ENCODE measurements at regions not wholly inside any gene's neighbourhood (a gene's known extent, or its start where the extent isn't known, plus 50 kb on each side); places are given as distances from the start of the nearest gene placed in this dataset.

GRCh38 chr2:117055499-117056375 lies 758.8 kb upstream of the DDX18 start:
- H3K27ac ChIP-seq, result no peak overlapping the region
- H3K4me1 ChIP-seq (ENCODE audit: control insufficient read depth in 1 of 2, low read depth in 2 of 2), result no peaks in the 10 kb centered on the region
- no peak for DNase-seq (ENCODE audit: low spot score)
- no peaks in the 10 kb centered on the region for H3K27me3 ChIP-seq (replicated peaks; ENCODE audit: insufficient read depth)
- H3K9me3 ChIP-seq, result no peaks in the 10 kb centered on the region
- H3K4me3 ChIP-seq, result no peak overlapping the region
- no peaks in the 10 kb centered on the region for H3K36me3 ChIP-seq
- ATAC-seq (ENCODE audit: insufficient number of reproducible peaks, low FRiP score, low read depth), result no peak
- TF ChIP-seq, protein P1, sequence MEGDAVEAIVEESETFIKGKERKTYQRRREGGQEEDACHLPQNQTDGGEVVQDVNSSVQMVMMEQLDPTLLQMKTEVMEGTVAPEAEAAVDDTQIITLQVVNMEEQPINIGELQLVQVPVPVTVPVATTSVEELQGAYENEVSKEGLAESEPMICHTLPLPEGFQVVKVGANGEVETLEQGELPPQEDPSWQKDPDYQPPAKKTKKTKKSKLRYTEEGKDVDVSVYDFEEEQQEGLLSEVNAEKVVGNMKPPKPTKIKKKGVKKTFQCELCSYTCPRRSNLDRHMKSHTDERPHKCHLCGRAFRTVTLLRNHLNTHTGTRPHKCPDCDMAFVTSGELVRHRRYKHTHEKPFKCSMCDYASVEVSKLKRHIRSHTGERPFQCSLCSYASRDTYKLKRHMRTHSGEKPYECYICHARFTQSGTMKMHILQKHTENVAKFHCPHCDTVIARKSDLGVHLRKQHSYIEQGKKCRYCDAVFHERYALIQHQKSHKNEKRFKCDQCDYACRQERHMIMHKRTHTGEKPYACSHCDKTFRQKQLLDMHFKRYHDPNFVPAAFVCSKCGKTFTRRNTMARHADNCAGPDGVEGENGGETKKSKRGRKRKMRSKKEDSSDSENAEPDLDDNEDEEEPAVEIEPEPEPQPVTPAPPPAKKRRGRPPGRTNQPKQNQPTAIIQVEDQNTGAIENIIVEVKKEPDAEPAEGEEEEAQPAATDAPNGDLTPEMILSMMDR (IDR thresholded peaks at IDR 0.05), result no peak

DNA sequence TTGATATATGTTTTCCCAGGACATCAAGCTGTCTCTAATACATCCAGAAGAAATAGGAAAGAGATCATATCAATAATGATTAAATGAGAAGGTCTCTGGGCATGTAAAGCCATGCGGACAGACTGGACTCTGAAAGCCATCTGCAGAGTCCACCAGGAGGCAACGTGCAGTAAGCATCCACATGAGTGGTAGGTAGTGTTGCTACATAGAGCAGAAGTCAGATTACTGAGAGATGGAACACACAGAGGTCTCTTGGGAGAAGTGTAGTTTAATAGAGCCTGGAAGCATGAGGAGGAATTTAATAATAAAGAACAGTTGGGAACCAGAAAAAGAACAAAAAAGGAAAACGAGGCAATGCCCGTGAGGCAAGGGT lies 758.1 kb upstream of the DDX18 start:
- DNase-seq (ENCODE audit: low spot score) (no peak), ATAC-seq (ENCODE audit: insufficient number of reproducible peaks, low FRiP score, low read depth) (no peak)
- Histone ChIP-seq H3K4me3 (no peak overlapping the region), H3K27ac (no peak overlapping the region), H3K4me1 (ENCODE audit: control insufficient read depth in 1 of 2, low read depth in 2 of 2) (no peaks in the 10 kb centered on the region), H3K36me3 (no peaks in the 10 kb centered on the region), H3K9me3 (no peaks in the 10 kb centered on the region), H3K27me3 (replicated peaks; ENCODE audit: insufficient read depth) (no peaks in the 10 kb centered on the region)
- TF ChIP-seq, protein P1 (IDR thresholded peaks at IDR 0.05), result no peak

GRCh38 chr2:117057016-117057415 lies 757.5 kb upstream of the DDX18 start:
- TF ChIP-seq, protein P1 (IDR thresholded peaks at IDR 0.05), result no peak
- no peak overlapping the region for H3K27ac ChIP-seq
- ATAC-seq (ENCODE audit: insufficient number of reproducible peaks, low FRiP score, low read depth) (no peak), DNase-seq (ENCODE audit: low spot score) (no peak)
- H3K27me3 ChIP-seq (replicated peaks; ENCODE audit: insufficient read depth), result no peaks in the 10 kb centered on the region
- no peaks in the 10 kb centered on the region for H3K36me3 ChIP-seq
- H3K4me3 ChIP-seq, result no peak overlapping the region
- H3K4me1 ChIP-seq (ENCODE audit: control insufficient read depth in 1 of 2, low read depth in 2 of 2), result no peaks in the 10 kb centered on the region
- H3K9me3 ChIP-seq, result no peaks in the 10 kb centered on the region

DNA sequence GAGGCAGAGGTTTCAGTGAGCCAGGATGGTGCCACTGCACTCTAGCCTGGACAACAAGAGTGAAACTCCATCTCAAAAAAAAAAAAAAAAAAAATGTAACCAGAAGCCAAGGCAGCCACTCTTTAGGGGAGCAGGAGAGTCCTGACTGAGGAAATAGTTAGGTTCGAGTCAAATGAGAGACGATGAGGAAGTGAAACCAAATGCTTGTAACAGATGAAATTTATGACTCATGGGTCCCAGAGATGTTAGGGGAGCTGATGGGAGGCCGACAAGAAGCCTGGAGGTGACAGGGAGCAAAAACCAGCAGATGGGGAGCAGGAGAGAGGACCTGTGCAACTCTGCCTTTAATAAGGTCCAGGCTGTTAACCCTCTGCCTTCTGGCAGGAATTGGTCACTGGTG lies 756.1 kb upstream of the DDX18 start:
- Histone ChIP-seq H3K27me3 (replicated peaks; ENCODE audit: insufficient read depth) (no peaks in the 10 kb centered on the region), H3K27ac (no peak overlapping the region), H3K36me3 (no peaks in the 10 kb centered on the region), H3K4me3 (no peak overlapping the region), H3K4me1 (ENCODE audit: control insufficient read depth in 1 of 2, low read depth in 2 of 2) (no peaks in the 10 kb centered on the region), H3K9me3 (no peaks in the 10 kb centered on the region)
- no peak for DNase-seq (ENCODE audit: low spot score)
- no peak for ATAC-seq (ENCODE audit: insufficient number of reproducible peaks, low FRiP score, low read depth)
- TF ChIP-seq, protein P1 (IDR thresholded peaks at IDR 0.05), result no peak

GRCh38 chr2:117064021-117064420 lies 750.5 kb upstream of the DDX18 start:
- Histone ChIP-seq H3K9me3 (no peaks in the 10 kb centered on the region), H3K4me1 (ENCODE audit: control insufficient read depth in 1 of 2, low read depth in 2 of 2) (no peaks in the 10 kb centered on the region), H3K36me3 (no peaks in the 10 kb centered on the region), H3K4me3 (no peak overlapping the region), H3K27me3 (replicated peaks; ENCODE audit: insufficient read depth) (no peaks in the 10 kb centered on the region), H3K27ac (no peak overlapping the region)
- DNase-seq (ENCODE audit: low spot score), result no peak
- TF ChIP-seq, protein P1 (IDR thresholded peaks at IDR 0.05), result no peak
- ATAC-seq (ENCODE audit: insufficient number of reproducible peaks, low FRiP score, low read depth), result no peak
